HG03108 (cell line): ENCODE measurements at regions not wholly inside any gene's neighbourhood (a gene's known extent, or its start where the extent isn't known, plus 50 kb on each side); places are given as distances from the start of the nearest gene placed in this dataset.

Experiments
- ATAC-seq: cut with Tn5 transposase; IDR thresholded peaks from one replicate; pipeline ENCODE4 v1.9.1; 2021; ENCODE audit warnings: moderate library complexity; ENCODE audit not compliant: unreplicated experiment

GRCh38 chr5:100479079-100479688 is 56.0 kb upstream of the FAM174A start:
- no peak for ATAC-seq

- ATAC-seq, result no peak
Observed at GRCh38 chr5:100472091-100472490, 63.1 kb upstream of the FAM174A start.

GRCh38 chr5:100469767-100470166 is 65.4 kb upstream of the FAM174A start:
- ATAC-seq, result peak; percentile 99

- ATAC-seq, result no peak
Observed at GRCh38 chr5:100464418-100464817, 70.8 kb upstream of the FAM174A start.

GRCh38 chr5:100456615-100457014 is 78.6 kb upstream of the FAM174A start:
- ATAC-seq, result no peak

GRCh38 chr5:100452126-100452525 is 83.0 kb upstream of the FAM174A start:
- no peak for ATAC-seq

GRCh38 chr5:100448111-100448528 is 87.1 kb upstream of the FAM174A start:
- no peak for ATAC-seq

GRCh38 chr5:100446879-100447430 is 88.2 kb upstream of the FAM174A start:
- ATAC-seq, result no peak

GRCh38 chr5:100444961-100445360 is 90.2 kb upstream of the FAM174A start:
- no peak for ATAC-seq

GRCh38 chr5:100434815-100435214 is 100.4 kb upstream of the FAM174A start:
- ATAC-seq, result no peak

GRCh38 chr5:100432741-100433140 is 102.4 kb upstream of the FAM174A start:
- no peak for ATAC-seq

- peak; percentile 85 for ATAC-seq
Observed at GRCh38 chr5:100430268-100431195, 104.6 kb upstream of the FAM174A start.

- no peak for ATAC-seq
Observed at GRCh38 chr5:100424787-100425186, 110.4 kb upstream of the FAM174A start.

GRCh38 chr5:100424017-100424416 is 111.2 kb upstream of the FAM174A start:
- no peak for ATAC-seq

- ATAC-seq, result no peak
Observed at GRCh38 chr5:100423330-100423729, 111.8 kb upstream of the FAM174A start.

- no peak for ATAC-seq
Observed at GRCh38 chr5:100421360-100421759, 113.8 kb upstream of the FAM174A start.

- ATAC-seq, result no peak
Observed at GRCh38 chr5:100418231-100418630, 116.9 kb upstream of the FAM174A start.

GRCh38 chr5:100409660-100410151 is 125.5 kb upstream of the FAM174A start:
- no peak for ATAC-seq

GRCh38 chr5:100407053-100407452 is 128.1 kb upstream of the FAM174A start:
- ATAC-seq, result no peak

GRCh38 chr5:100406640-100407039 is 128.5 kb upstream of the FAM174A start:
- no peak for ATAC-seq

GRCh38 chr5:100402071-100402470 is 133.1 kb upstream of the FAM174A start:
- ATAC-seq, result no peak

- ATAC-seq, result no peak
Observed at GRCh38 chr5:100401149-100401548, 134.0 kb upstream of the FAM174A start.
